Effector memory CD4-positive, alpha-beta T cell (primary cell): ENCODE measurements at regions not wholly inside any gene's neighbourhood (a gene's known extent, or its start where the extent isn't known, plus 50 kb on each side); places are given as distances from the start of the nearest gene placed in this dataset.

Experiments used
- DNase-seq, 3 donors: peaks; one replicate each; pipeline ENCODE4 v3.0.0-alpha.2; 2020
- H3K27ac ChIP-seq: 2 replicates; pipeline ENCODE4 v1.7.0; 2013; ENCODE audit warnings: mild to moderate bottlenecking, low read length, moderate library complexity; ENCODE audit not compliant: insufficient read depth, poor library complexity, severe bottlenecking
- H3K27me3 ChIP-seq: replicated peaks from 2 replicates; pipeline ENCODE4 v1.7.0; 2013; ENCODE audit warnings: mild to moderate bottlenecking, low read length; ENCODE audit not compliant: insufficient read depth, control insufficient read depth, poor library complexity, severe bottlenecking
- H3K36me3 ChIP-seq: 2 replicates; pipeline ENCODE4 v1.7.0; 2013; ENCODE audit warnings: mild to moderate bottlenecking, low read length, moderate library complexity; ENCODE audit not compliant: control insufficient read depth, insufficient read depth
- H3K4me1 ChIP-seq: 2 replicates; pipeline ENCODE4 v1.7.0; 2013; ENCODE audit warnings: low read length, mild to moderate bottlenecking; ENCODE audit not compliant: control insufficient read depth, insufficient read depth, poor library complexity, severe bottlenecking
- H3K4me3 ChIP-seq: 2 replicates; pipeline ENCODE4 v1.7.0; 2013; ENCODE audit warnings: low read length, low read depth, mild to moderate bottlenecking; ENCODE audit not compliant: insufficient read depth, poor library complexity, severe bottlenecking
- H3K9me3 ChIP-seq: 2 replicates; pipeline ENCODE4 v1.7.0; 2013; ENCODE audit warnings: mild to moderate bottlenecking, low read length, moderate library complexity; ENCODE audit not compliant: control insufficient read depth

DNA sequence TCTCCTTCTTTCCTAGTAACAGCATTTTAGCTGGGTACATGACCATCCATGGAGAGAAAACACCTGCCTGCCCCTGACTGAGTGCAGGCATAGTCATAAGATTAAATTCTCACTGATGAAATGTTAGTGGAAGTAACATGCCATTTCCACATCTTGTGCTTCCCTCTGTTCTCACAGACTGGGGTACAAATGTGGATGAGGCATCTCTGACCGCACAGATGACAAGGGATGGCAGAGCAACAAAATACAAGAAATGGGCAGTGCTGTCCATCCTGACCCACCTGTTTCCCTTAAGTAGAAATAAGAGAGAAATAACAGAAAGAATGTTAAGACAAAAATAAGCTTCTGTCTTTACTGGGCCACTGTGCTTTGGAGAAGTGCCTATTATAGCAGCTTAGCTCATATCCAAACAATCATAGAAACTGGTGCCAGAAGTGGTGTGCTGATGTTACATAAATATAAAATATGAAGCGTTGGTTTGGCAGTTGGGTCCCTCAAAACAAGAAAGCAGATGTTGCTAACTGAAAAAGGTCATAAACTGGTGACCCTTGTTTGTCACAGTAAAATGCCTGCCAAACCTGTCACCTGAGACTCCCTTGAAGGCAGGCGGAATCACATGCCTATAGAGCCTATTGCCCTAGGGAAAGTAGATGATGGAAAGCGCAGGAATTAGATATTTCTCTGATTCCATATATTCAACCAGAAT lies 72.4 kb upstream of the CCDC150 start:
- no peaks in the 10 kb centered on the region for H3K36me3 ChIP-seq
- no peak overlapping the region for H3K4me3 ChIP-seq
- no peaks in the 10 kb centered on the region for H3K9me3 ChIP-seq
- H3K27me3 ChIP-seq, result no peaks in the 10 kb centered on the region
- DNase-seq, result no peak
- no peaks in the 10 kb centered on the region for H3K4me1 ChIP-seq
- H3K27ac ChIP-seq, result no peak overlapping the region

GRCh38 chr2:196568506-196568905 lies 71.0 kb upstream of the CCDC150 start:
- no peaks in the 10 kb centered on the region for H3K4me1 ChIP-seq
- no peaks in the 10 kb centered on the region for H3K36me3 ChIP-seq
- no peak overlapping the region for H3K27ac ChIP-seq
- H3K9me3 ChIP-seq, result no peaks in the 10 kb centered on the region
- no peak for DNase-seq
- no peak overlapping the region for H3K4me3 ChIP-seq
- H3K27me3 ChIP-seq, result no peaks in the 10 kb centered on the region

DNA sequence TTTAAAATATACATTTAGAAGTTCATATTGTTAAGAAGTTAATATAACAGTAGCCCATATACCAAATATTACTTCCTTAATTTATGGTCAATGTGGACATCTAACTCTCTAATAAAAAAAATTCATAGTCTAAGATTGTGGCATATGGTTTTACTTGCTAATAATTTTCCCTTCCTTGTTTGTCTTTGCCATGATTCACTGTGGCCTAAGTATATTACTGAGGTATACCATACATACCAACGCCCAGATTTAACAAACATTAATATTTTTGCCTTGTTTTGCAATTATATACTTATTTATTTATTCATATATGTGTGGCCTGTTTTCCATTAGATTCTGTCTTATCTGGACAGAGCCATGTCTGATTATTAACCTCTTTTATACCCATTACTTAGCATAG lies 54.6 kb upstream of the CCDC150 start:
- H3K27me3 ChIP-seq, result peaks cover 3% of the 10 kb centered on the region
- H3K4me3 ChIP-seq, result no peak overlapping the region
- DNase-seq, result no peak
- peaks cover 5% of the 10 kb centered on the region for H3K9me3 ChIP-seq
- H3K4me1 ChIP-seq, result no peaks in the 10 kb centered on the region
- no peaks in the 10 kb centered on the region for H3K36me3 ChIP-seq
- H3K27ac ChIP-seq, result no peak overlapping the region

GRCh38 chr2:196586511-196586991 lies 53.0 kb upstream of the CCDC150 start:
- Histone ChIP-seq H3K9me3 (peaks cover 5% of the 10 kb centered on the region), H3K4me1 (no peaks in the 10 kb centered on the region), H3K36me3 (no peaks in the 10 kb centered on the region), H3K4me3 (no peak overlapping the region), H3K27me3 (peaks cover 6% of the 10 kb centered on the region), H3K27ac (no peak overlapping the region)
- DNase-seq, result no peak

GRCh38 chr2:196587056-196587455 lies 52.5 kb upstream of the CCDC150 start:
- Histone ChIP-seq H3K36me3 (no peaks in the 10 kb centered on the region), H3K27me3 (peaks cover 11% of the 10 kb centered on the region), H3K4me1 (no peaks in the 10 kb centered on the region), H3K27ac (no peak overlapping the region), H3K4me3 (no peak overlapping the region), H3K9me3 (peaks cover 5% of the 10 kb centered on the region)
- no peak for DNase-seq

- no peak for DNase-seq
- no peaks in the 10 kb centered on the region for H3K36me3 ChIP-seq
- H3K4me1 ChIP-seq, result no peaks in the 10 kb centered on the region
- H3K27me3 ChIP-seq, result peaks cover 15% of the 10 kb centered on the region
- H3K4me3 ChIP-seq, result no peak overlapping the region
- H3K9me3 ChIP-seq, result peaks cover 5% of the 10 kb centered on the region
- no peak overlapping the region for H3K27ac ChIP-seq
Measured at GRCh38 chr2:196587739-196588138, 51.8 kb upstream of the CCDC150 start.

GRCh38 chr2:196589419-196589818 lies 50.1 kb upstream of the CCDC150 start:
- Histone ChIP-seq H3K27me3 (peaks cover 18% of the 10 kb centered on the region), H3K4me3 (no peak overlapping the region), H3K27ac (no peak overlapping the region), H3K36me3 (no peaks in the 10 kb centered on the region), H3K9me3 (peaks cover 5% of the 10 kb centered on the region), H3K4me1 (peaks cover 3% of the 10 kb centered on the region)
- DNase-seq, result no peak
